ENCODE measurements at regions not wholly inside any gene's neighbourhood (a gene's known extent, or its start where the extent isn't known, plus 50 kb on each side); places are given as distances from the start of the nearest gene placed in this dataset.

GRCh38 chr13:22925881-22926747 is 254.7 kb upstream of the SGCG start (continued):
- TF ChIP-seq YY1 (IDR thresholded peaks at IDR 0.05; ENCODE audit: borderline replicate concordance in 1 of 3, control insufficient read depth in 1 of 3, extremely low read depth in 1 of 3, insufficient read depth in 3 of 3, insufficient read length in 1 of 3, insufficient replicate concordance in 2 of 3, low read depth in 1 of 3, low read length in 2 of 3) (no peak), BHLHE40 (IDR thresholded peaks at IDR 0.05; ENCODE audit: low read length) (no peak), SAFB (IDR thresholded peaks at IDR 0.05; ENCODE audit: borderline replicate concordance, low read depth, low read length) (peak; percentile 64; the same call in 1 of the 2 replicates), THRAP3 (IDR thresholded peaks at IDR 0.05; ENCODE audit: borderline replicate concordance) (no peak), NR2C2 (CRISPR knock-in tag; IDR thresholded peaks at IDR 0.05) (0 out of 2 replicates have a peak, but pooled peaks have one; percentile 32), NR2C2 (tag; IDR thresholded peaks at IDR 0.05) (peak; percentile 66), ZNF57 (CRISPR knock-in tag; IDR thresholded peaks at IDR 0.05) (no peak), PBX2 (CRISPR knock-in tag; IDR thresholded peaks at IDR 0.05; ENCODE audit: low read depth) (no peak), PBX2 (tag; conservative IDR thresholded peaks at IDR 0.05; ENCODE audit: low read depth) (no peak), ZNF586 (CRISPR knock-in tag; conservative IDR thresholded peaks at IDR 0.05) (no peak), ATF1 (CRISPR knock-in tag; IDR thresholded peaks at IDR 0.05) (no peak), ATF1 (tag; IDR thresholded peaks at IDR 0.05) (no peak), ZNF253 (CRISPR knock-in tag; conservative IDR thresholded peaks at IDR 0.05) (no peak), CREM (IDR thresholded peaks at IDR 0.05; ENCODE audit: low read depth) (0 out of 2 replicates have a peak, but pooled peaks have one; percentile 18), HOXB6 (CRISPR knock-in tag; IDR thresholded peaks at IDR 0.05; ENCODE audit: borderline replicate concordance) (no peak), ZNF592 (IDR thresholded peaks at IDR 0.05) (peak; percentile 73), DPF2 (IDR thresholded peaks at IDR 0.05) (peak; percentile 42; the same call in 1 of the 2 replicates)
- TF ChIP-seq, protein P1, sequence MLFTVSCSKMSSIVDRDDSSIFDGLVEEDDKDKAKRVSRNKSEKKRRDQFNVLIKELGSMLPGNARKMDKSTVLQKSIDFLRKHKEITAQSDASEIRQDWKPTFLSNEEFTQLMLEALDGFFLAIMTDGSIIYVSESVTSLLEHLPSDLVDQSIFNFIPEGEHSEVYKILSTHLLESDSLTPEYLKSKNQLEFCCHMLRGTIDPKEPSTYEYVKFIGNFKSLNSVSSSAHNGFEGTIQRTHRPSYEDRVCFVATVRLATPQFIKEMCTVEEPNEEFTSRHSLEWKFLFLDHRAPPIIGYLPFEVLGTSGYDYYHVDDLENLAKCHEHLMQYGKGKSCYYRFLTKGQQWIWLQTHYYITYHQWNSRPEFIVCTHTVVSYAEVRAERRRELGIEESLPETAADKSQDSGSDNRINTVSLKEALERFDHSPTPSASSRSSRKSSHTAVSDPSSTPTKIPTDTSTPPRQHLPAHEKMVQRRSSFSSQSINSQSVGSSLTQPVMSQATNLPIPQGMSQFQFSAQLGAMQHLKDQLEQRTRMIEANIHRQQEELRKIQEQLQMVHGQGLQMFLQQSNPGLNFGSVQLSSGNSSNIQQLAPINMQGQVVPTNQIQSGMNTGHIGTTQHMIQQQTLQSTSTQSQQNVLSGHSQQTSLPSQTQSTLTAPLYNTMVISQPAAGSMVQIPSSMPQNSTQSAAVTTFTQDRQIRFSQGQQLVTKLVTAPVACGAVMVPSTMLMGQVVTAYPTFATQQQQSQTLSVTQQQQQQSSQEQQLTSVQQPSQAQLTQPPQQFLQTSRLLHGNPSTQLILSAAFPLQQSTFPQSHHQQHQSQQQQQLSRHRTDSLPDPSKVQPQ (CRISPR knock-in tag; IDR thresholded peaks at IDR 0.05; ENCODE audit: borderline replicate concordance) = no peak
